MCF 10A (cell line): ENCODE measurements at regions not wholly inside any gene's neighbourhood (a gene's known extent, or its start where the extent isn't known, plus 50 kb on each side); places are given as distances from the start of the nearest gene placed in this dataset.
"Not testable (repeated sequence)": the region's sequence is repeated elsewhere in the genome, so short reads cannot be mapped to it uniquely, and the experiment has no call there.

Experiments used
- BruUV-seq: library from RNA; stranded (reverse); fragments of 400-500 nt; replicated peaks from 2 replicates; lab custom pipeline; 2021; lab: Mats Ljungman, UMichigan
- CTCF ChIA-PET: fragments of 300-600 bp; sonication (Branson Sonifier 250); formaldehyde crosslinking; extraction: SDS; loops from one replicate; lab custom pipeline; 2021; ENCODE audit warnings: antibody characterized with exemption, inconsistent platforms; lab: Yijun Ruan, JAX
- POLR2A ChIA-PET: fragments of 300-600, 350-650 bp; sonication (Branson Sonifier 250); formaldehyde crosslinking; extraction: SDS; loops from one replicate; lab custom pipeline; 2020; ENCODE audit warnings: antibody characterized with exemption, inconsistent platforms; lab: Yijun Ruan, JAX
- DNase-seq: peaks from one replicate; pipeline ENCODE4 v3.0.0-alpha.2; 2018; ENCODE audit not compliant: unreplicated experiment
- H3K27ac Mint-ChIP-seq: one replicate; pipeline ENCODE4 v1.8.0; 2022; ENCODE audit warnings: mild to moderate bottlenecking, low read depth, mixed read lengths; ENCODE audit not compliant: unreplicated experiment
- H3K27me3 Mint-ChIP-seq: one replicate; pipeline ENCODE4 v1.8.0; 2022; ENCODE audit warnings: mixed read lengths; ENCODE audit not compliant: insufficient read depth, unreplicated experiment
- H3K36me3 Mint-ChIP-seq: one replicate; pipeline ENCODE4 v1.8.0; 2022; ENCODE audit warnings: mild to moderate bottlenecking, moderate library complexity, mixed read lengths; ENCODE audit not compliant: insufficient read depth, unreplicated experiment
- H3K4me1 Mint-ChIP-seq: one replicate; pipeline ENCODE4 v1.8.0; 2022; ENCODE audit warnings: mixed read lengths; ENCODE audit not compliant: insufficient read depth, unreplicated experiment
- H3K4me3 Mint-ChIP-seq: one replicate; pipeline ENCODE4 v1.8.0; 2022; ENCODE audit warnings: mild to moderate bottlenecking, moderate library complexity, mixed read lengths; ENCODE audit not compliant: unreplicated experiment
- H3K9me3 Mint-ChIP-seq: one replicate; pipeline ENCODE4 v1.8.0; 2022; ENCODE audit warnings: mixed read lengths; ENCODE audit not compliant: unreplicated experiment
- intact Hi-C: fragments of 100-400 bp; cut with micrococcal nuclease; formaldehyde crosslinking; loops from 2 replicates; pipeline ENCODE4 v1.14.1; 2022

DNA sequence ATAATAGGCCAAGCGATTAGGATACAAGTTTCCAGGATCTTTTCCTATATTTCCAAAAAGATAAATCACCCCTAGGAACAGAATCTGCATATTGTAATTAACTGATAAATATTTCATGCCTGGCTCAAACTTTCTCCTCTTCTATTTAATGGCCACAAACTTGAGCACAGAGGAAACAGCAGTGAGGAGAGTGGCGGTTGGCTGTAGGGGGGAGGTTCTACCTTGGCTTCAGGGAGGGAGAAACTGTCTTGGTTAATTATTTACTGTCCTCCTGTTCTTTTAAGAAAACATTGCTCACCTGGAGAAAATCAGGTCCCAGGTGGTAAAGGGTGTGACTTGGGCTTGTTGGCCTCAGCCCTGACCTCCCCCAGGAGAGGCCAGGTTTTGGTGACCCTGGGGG is 682.5 kb downstream of the SPATA31A7 start:
- intact Hi-C loops, H3K27ac Mint-ChIP-seq, DNase-seq, H3K4me3 Mint-ChIP-seq, POLR2A ChIA-PET, H3K36me3 Mint-ChIP-seq, BruUV-seq, H3K9me3 Mint-ChIP-seq, CTCF ChIA-PET, H3K4me1 Mint-ChIP-seq, H3K27me3 Mint-ChIP-seq: not testable (repeated sequence)
